ES-I3 (cell line): ENCODE measurements at regions not wholly inside any gene's neighbourhood (a gene's known extent, or its start where the extent isn't known, plus 50 kb on each side); places are given as distances from the start of the nearest gene placed in this dataset.
"Not testable (repeated sequence)": the region's sequence is repeated elsewhere in the genome, so short reads cannot be mapped to it uniquely, and the experiment has no call there.

Source experiments
- H3K36me3 ChIP-seq: 2 replicates; pipeline ENCODE4 v1.6.1; 2013; ENCODE audit warnings: mild to moderate bottlenecking, low read length, control low read depth, moderate library complexity; ENCODE audit not compliant: insufficient read depth
- H3K4me1 ChIP-seq: 2 replicates; pipeline ENCODE4 v1.6.1; 2013; ENCODE audit warnings: mild to moderate bottlenecking, control low read depth, low read length; ENCODE audit not compliant: insufficient read depth
- H3K9ac ChIP-seq: 2 replicates; pipeline ENCODE4 v1.6.1; 2013; ENCODE audit warnings: low read depth, mild to moderate bottlenecking, low read length, moderate library complexity
- H3K9me3 ChIP-seq: 2 replicates; pipeline ENCODE4 v1.6.1; 2013; ENCODE audit warnings: mild to moderate bottlenecking, low read length, moderate library complexity; ENCODE audit not compliant: control insufficient read depth, insufficient read depth

GRCh38 chr14:22500954-22501726 lies 87.9 kb downstream of the DAD1 start:
- no peaks in the 10 kb centered on the region; the same call in none of the 2 replicates for H3K4me1 ChIP-seq
- no peaks in the 10 kb centered on the region for H3K9me3 ChIP-seq
- H3K36me3 ChIP-seq = no peaks in the 10 kb centered on the region
- no peak overlapping the region for H3K9ac ChIP-seq

GRCh38 chr14:22500525-22500924 lies 88.5 kb downstream of the DAD1 start:
- Histone ChIP-seq H3K9ac (no peak overlapping the region), H3K9me3 (no peaks in the 10 kb centered on the region), H3K36me3 (no peaks in the 10 kb centered on the region), H3K4me1 (no peaks in the 10 kb centered on the region; the same call in 1 of the 2 replicates)

DNA sequence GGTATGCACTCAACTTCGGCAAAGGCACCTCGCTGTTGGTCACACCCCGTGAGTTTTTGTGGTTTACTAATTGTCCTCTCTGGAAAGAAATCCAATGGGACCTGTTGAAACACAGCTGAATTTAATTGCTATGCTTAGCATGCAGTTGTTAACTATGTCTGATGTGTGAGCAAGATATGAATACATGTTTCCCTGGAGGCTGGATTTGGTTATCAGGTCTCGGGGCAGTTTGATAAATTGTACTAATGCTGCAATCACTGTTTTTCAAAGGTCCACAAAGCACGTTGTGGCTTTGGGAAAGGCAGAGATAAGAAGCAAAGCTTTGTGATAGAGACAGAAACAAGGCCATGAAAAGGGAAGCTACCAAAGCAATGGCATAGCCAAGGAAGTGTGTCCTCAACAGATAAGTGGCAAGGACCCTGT lies 91.3 kb downstream of the DAD1 start:
- H3K9me3 ChIP-seq = no peaks in the 10 kb centered on the region
- no peak overlapping the region for H3K9ac ChIP-seq
- peaks cover 9% of the 10 kb centered on the region; the same call in 1 of the 2 replicates for H3K4me1 ChIP-seq
- no peaks in the 10 kb centered on the region for H3K36me3 ChIP-seq

DNA sequence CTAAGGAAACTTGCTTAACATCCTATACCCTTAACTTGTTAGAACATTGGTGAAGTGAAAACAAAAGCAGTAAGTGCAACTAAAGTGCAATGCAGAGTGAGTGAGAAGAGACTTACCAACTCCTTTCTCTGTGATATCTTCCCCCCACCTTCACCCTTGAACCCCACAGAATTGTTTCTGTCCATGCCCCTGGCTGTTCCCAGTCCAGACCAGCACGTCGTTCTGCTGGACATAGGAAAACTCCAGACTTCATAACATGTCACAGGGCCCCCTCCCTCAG lies 91.9 kb downstream of the DAD1 start:
- Histone ChIP-seq H3K36me3 (no peaks in the 10 kb centered on the region), H3K9ac (no peak overlapping the region), H3K4me1 (peaks cover 15% of the 10 kb centered on the region), H3K9me3 (no peaks in the 10 kb centered on the region)

DNA sequence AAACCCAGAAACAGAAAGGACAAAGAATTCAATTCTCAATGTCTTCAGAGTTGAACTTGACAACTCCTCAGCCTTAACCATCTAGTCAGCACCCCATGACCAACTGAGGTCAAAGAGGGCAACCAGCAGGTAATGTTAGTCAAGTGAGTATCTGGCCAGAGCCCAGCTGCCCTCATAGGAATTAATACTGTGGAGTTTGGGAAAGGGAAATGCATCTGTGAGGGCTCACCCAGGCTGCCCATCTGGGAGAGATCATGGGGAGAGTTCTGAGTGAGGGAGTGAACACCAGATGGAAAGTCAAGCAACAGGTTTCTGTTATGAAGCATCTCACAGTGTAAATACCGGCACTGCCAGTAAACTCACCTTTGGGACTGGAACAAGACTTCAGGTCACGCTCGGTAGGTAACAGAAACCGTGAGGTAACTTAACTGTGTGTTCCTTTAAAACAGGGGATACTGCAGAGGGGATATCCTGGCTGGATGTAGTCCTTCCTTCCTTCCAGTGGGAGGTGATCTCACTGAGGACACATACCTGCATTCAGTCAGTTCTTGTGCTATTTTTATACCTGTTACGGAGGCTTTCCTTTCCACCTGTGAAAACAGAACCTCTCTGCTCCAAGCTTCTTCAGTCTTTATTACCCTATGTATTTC lies 94.4 kb downstream of the DAD1 start:
- no peaks in the 10 kb centered on the region for H3K9me3 ChIP-seq
- H3K9ac ChIP-seq = no peak overlapping the region
- no peaks in the 10 kb centered on the region for H3K36me3 ChIP-seq
- peaks cover 25% of the 10 kb centered on the region for H3K4me1 ChIP-seq

GRCh38 chr14:22493753-22494152 lies 95.3 kb downstream of the DAD1 start:
- peaks cover 25% of the 10 kb centered on the region for H3K4me1 ChIP-seq
- no peaks in the 10 kb centered on the region for H3K9me3 ChIP-seq
- no peaks in the 10 kb centered on the region for H3K36me3 ChIP-seq
- no peak overlapping the region for H3K9ac ChIP-seq

GRCh38 chr14:22492622-22493542 lies 96.1 kb downstream of the DAD1 start:
- H3K9ac ChIP-seq = no peak overlapping the region
- H3K36me3 ChIP-seq = no peaks in the 10 kb centered on the region
- H3K4me1 ChIP-seq = peaks cover 25% of the 10 kb centered on the region

GRCh38 chr14:22491683-22492621 lies 97.1 kb downstream of the DAD1 start:
- H3K36me3 ChIP-seq = no peaks in the 10 kb centered on the region
- H3K9me3 ChIP-seq = no peaks in the 10 kb centered on the region
- no peak overlapping the region for H3K9ac ChIP-seq
- peaks cover 25% of the 10 kb centered on the region for H3K4me1 ChIP-seq

More at GRCh38 chr14:22492622-22493542, 96.1 kb downstream of the DAD1 start:
- H3K9me3 ChIP-seq = no peaks in the 10 kb centered on the region

- peaks cover 30% of the 10 kb centered on the region for H3K4me1 ChIP-seq
- H3K9ac ChIP-seq, H3K36me3 ChIP-seq, H3K9me3 ChIP-seq: not testable (repeated sequence)
These were observed 98.0 kb downstream of the DAD1 start for GRCh38 chr14:22491053-22491452.

- Histone ChIP-seq H3K4me1 (peaks cover 30% of the 10 kb centered on the region), H3K36me3 (no peaks in the 10 kb centered on the region), H3K9me3 (no peaks in the 10 kb centered on the region), H3K9ac (no peak overlapping the region)
These were observed 98.8 kb downstream of the DAD1 start for GRCh38 chr14:22489957-22490950.

DNA sequence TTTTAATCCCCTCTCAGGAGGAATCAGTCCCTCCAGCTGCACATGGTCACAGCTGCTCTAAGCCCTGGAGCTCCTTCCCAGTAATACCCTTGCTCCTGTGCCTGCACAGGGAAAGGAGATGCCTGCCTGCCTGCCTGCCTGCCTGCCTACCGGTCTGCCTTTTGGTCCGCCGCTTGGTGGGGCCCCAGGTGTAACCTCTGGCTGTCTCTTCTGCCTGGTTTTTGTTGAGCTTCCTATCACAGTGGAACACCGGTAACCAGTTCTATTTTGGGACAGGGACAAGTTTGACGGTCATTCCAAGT lies 99.8 kb downstream of the DAD1 start:
- H3K9me3 ChIP-seq = no peaks in the 10 kb centered on the region
- no peak overlapping the region for H3K9ac ChIP-seq
- H3K4me1 ChIP-seq = peaks cover 21% of the 10 kb centered on the region
- H3K36me3 ChIP-seq = no peaks in the 10 kb centered on the region

GRCh38 chr14:22488522-22489243 lies 100.3 kb downstream of the DAD1 start:
- Histone ChIP-seq H3K4me1 (peaks cover 21% of the 10 kb centered on the region), H3K9ac (no peak overlapping the region), H3K36me3 (no peaks in the 10 kb centered on the region), H3K9me3 (no peaks in the 10 kb centered on the region)
